Prostate gland (tissue), 2 donors: ENCODE measurements at regions not wholly inside any gene's neighbourhood (a gene's known extent, or its start where the extent isn't known, plus 50 kb on each side); places are given as distances from the start of the nearest gene placed in this dataset.

Source experiments
- POLR2AphosphoS5 ChIP-seq: sonication (generic); formaldehyde crosslinking; IDR thresholded peaks from one replicate; pipeline ENCODE4 v1.6.1; 2017; ENCODE audit warnings: antibody characterized with exemption
- TF ChIP-seq, protein P1 (sequence below), 4 experiments: fragments of 200-600 bp in 2 of 4; fragments of 450-650 bp in 2 of 4; sonication (generic) in 2 of 4; IDR thresholded peaks; 1 replicate in 3 of 4; 2 replicates in 1 of 4; pipeline ENCODE4 v1.5.1; 2016 to 2019; ENCODE audit warnings: antibody characterized with exemption in 4 of 4, mild to moderate bottlenecking in 2 of 4, moderate library complexity in 2 of 4

- TF ChIP-seq, protein P1, sequence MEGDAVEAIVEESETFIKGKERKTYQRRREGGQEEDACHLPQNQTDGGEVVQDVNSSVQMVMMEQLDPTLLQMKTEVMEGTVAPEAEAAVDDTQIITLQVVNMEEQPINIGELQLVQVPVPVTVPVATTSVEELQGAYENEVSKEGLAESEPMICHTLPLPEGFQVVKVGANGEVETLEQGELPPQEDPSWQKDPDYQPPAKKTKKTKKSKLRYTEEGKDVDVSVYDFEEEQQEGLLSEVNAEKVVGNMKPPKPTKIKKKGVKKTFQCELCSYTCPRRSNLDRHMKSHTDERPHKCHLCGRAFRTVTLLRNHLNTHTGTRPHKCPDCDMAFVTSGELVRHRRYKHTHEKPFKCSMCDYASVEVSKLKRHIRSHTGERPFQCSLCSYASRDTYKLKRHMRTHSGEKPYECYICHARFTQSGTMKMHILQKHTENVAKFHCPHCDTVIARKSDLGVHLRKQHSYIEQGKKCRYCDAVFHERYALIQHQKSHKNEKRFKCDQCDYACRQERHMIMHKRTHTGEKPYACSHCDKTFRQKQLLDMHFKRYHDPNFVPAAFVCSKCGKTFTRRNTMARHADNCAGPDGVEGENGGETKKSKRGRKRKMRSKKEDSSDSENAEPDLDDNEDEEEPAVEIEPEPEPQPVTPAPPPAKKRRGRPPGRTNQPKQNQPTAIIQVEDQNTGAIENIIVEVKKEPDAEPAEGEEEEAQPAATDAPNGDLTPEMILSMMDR (IDR thresholded peaks at IDR 0.05): no peak
- TF ChIP-seq POLR2AphosphoS5: no peak
Measured at GRCh38 chr3:106206613-106207012, 337.8 kb upstream of the CBLB start.
